Tibial nerve (tissue), 4 donors: ENCODE measurements at regions not wholly inside any gene's neighbourhood (a gene's known extent, or its start where the extent isn't known, plus 50 kb on each side); places are given as distances from the start of the nearest gene placed in this dataset.

ENCODE experiments used
- CTCF ChIP-seq, 5 experiments: fragments of 200-600 bp in 3 of 5; fragments of 450-650 bp in 2 of 5; sonication (generic) in 3 of 5; IDR thresholded peaks; one replicate each; pipeline ENCODE4 v1.5.1; 2016 to 2019; ENCODE audit warnings: antibody characterized with exemption in 5 of 5, mild to moderate bottlenecking in 3 of 5, moderate library complexity in 2 of 5
- EP300 ChIP-seq, 2 donors: sonication (generic); formaldehyde crosslinking; IDR thresholded peaks; one replicate each; pipeline ENCODE4 v1.6.1; 2017; ENCODE audit warnings: antibody characterized with exemption in 2 of 2, mild to moderate bottlenecking in 1 of 2
- POLR2A ChIP-seq, 2 donors: fragments of 450-650 bp; IDR thresholded peaks; one replicate each; pipeline ENCODE4 v1.6.1; 2017; ENCODE audit warnings: antibody characterized with exemption in 2 of 2, mild to moderate bottlenecking in 2 of 2, moderate library complexity in 2 of 2

- TF ChIP-seq POLR2A (IDR thresholded peaks at IDR 0.05) (no peak), EP300 (IDR thresholded peaks at IDR 0.05) (no peak), CTCF (IDR thresholded peaks at IDR 0.05) (no peak)
These were observed 473.0 kb upstream of the ADGRL2 start for GRCh38 chr1:81327743-81328142.
